ENCODE measurements at regions not wholly inside any gene's neighbourhood (a gene's known extent, or its start where the extent isn't known, plus 50 kb on each side); places are given as distances from the start of the nearest gene placed in this dataset.

DNA sequence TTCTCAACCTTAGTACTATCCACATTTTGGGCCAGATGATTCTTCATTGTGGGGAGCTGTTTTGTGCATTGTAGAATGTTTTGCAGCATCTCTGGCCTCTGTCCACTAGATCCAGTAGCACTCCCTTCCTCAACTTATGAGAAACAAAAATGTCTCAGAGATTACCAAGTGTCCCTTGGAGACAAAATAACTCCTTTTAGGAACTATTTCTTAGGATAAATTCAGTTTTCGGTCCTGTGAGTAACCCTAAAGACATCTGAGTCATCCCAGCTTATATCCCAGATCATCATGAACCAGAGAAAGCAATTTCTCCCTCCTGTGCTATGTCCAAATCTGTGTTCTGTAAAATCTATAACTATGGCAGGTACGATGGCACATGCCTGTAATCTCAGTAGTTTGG is 266.6 kb upstream of the PHYHIPL start:
- no peak for TF ChIP-seq BHLHE40 (IDR thresholded peaks at IDR 0.05; ENCODE audit: borderline replicate concordance)
- TF ChIP-seq, protein P1, sequence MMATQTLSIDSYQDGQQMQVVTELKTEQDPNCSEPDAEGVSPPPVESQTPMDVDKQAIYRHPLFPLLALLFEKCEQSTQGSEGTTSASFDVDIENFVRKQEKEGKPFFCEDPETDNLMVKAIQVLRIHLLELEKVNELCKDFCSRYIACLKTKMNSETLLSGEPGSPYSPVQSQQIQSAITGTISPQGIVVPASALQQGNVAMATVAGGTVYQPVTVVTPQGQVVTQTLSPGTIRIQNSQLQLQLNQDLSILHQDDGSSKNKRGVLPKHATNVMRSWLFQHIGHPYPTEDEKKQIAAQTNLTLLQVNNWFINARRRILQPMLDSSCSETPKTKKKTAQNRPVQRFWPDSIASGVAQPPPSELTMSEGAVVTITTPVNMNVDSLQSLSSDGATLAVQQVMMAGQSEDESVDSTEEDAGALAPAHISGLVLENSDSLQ (IDR thresholded peaks at IDR 0.05), result no peak
- TF ChIP-seq SP1 (IDR thresholded peaks at IDR 0.05), result no peak
- TF ChIP-seq FOXM1 (IDR thresholded peaks at IDR 0.05; ENCODE audit: borderline replicate concordance), result no peak
